GM21447 (cell line): ENCODE measurements at regions not wholly inside any gene's neighbourhood (a gene's known extent, or its start where the extent isn't known, plus 50 kb on each side); places are given as distances from the start of the nearest gene placed in this dataset.
"Not testable (repeated sequence)": the region's sequence is repeated elsewhere in the genome, so short reads cannot be mapped to it uniquely, and the experiment has no call there.

Experiments used
- ATAC-seq: cut with Tn5 transposase; IDR thresholded peaks from one replicate; pipeline ENCODE4 v1.9.1; 2021; ENCODE audit not compliant: unreplicated experiment

DNA sequence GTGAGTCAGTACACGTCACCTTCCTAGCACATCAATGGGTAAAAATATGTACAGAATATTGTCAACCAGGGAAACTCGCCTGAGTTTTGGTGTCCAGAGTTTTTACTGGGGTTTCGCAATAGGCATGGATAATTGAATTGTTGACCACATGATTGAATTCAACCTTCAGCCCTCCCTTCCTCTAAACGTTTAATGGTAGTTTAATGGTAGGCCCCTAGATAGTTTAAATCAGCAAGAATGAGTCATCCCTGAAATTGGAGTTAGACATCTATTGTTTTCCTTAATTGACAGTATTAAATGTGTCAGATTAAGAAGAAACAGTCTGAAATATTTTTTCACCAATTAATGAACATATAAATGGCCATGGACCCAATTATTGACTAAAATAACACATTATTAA, 57.8 kb upstream of the CACNA2D1 start:
- no peak for ATAC-seq

GRCh38 chr7:82499546-82499945, 56.0 kb upstream of the CACNA2D1 start:
- ATAC-seq: not testable (repeated sequence)

- ATAC-seq: no peak
Measured at GRCh38 chr7:82494420-82494819, 50.8 kb upstream of the CACNA2D1 start.
